Epithelial cell of proximal tubule (primary cell): ENCODE measurements at regions not wholly inside any gene's neighbourhood (a gene's known extent, or its start where the extent isn't known, plus 50 kb on each side); places are given as distances from the start of the nearest gene placed in this dataset.
A peak's percentile ranks its signal among the peaks of the same experiment; 100 is the strongest.

Experiments used
- DNase-seq: peaks from one replicate; pipeline ENCODE4 v3.0.0-alpha.2; 2011; ENCODE audit warnings: low read depth
- H3K4me3 ChIP-seq: 2 replicates; pipeline ENCODE4 v1.5.1; 2011; ENCODE audit warnings: low read depth, mild to moderate bottlenecking, low read length
- TF ChIP-seq, protein P1 (sequence below): conservative IDR thresholded peaks from 2 replicates; pipeline ENCODE4 v1.5.1; 2012; ENCODE audit warnings: low read depth, mild to moderate bottlenecking, low read length

DNA sequence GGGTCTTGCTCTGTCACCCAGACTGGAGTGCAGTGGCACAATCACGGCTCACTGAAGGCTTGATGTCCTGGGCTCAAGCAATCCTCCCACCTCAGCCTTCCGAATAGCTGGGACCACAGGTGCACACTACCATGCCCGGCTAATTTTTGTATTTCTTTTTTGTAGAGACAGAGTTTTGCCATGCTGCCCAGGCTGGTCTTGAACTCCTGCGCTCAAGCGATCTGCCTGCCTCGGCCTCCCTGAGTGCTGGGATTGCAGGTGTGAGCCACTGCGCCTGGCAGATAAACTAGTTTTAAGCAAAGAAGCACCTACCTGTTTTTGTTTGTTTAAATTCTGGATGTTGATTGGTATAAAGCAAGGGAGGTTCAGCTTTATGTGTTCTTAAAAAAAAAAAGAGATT, 170.6 kb upstream of the GOLIM4 start:
- TF ChIP-seq, protein P1, sequence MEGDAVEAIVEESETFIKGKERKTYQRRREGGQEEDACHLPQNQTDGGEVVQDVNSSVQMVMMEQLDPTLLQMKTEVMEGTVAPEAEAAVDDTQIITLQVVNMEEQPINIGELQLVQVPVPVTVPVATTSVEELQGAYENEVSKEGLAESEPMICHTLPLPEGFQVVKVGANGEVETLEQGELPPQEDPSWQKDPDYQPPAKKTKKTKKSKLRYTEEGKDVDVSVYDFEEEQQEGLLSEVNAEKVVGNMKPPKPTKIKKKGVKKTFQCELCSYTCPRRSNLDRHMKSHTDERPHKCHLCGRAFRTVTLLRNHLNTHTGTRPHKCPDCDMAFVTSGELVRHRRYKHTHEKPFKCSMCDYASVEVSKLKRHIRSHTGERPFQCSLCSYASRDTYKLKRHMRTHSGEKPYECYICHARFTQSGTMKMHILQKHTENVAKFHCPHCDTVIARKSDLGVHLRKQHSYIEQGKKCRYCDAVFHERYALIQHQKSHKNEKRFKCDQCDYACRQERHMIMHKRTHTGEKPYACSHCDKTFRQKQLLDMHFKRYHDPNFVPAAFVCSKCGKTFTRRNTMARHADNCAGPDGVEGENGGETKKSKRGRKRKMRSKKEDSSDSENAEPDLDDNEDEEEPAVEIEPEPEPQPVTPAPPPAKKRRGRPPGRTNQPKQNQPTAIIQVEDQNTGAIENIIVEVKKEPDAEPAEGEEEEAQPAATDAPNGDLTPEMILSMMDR = no peak
- no peak for DNase-seq
- no peak overlapping the region for H3K4me3 ChIP-seq

DNA sequence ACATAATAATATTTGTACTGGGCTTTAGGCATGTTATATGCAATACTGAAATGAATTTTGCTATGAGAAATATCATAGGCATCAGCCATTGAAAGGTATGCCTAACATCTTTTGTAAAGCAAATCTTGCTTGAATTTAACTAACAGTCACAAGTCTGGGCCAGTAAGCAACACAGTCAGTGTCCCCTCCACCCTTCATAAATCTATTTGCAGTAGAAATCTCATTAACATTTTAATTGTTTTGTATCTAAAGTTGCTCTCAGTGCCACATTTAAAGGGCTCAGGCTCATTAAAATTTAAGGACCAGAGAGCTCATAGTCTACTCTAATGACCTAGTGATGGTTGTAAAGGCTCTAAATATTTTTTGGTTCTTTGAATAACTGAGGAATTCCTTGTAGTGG, 167.2 kb upstream of the GOLIM4 start:
- TF ChIP-seq, protein P1 = no peak
- DNase-seq = no peak

GRCh38 chr3:168260859-168261258, 165.1 kb upstream of the GOLIM4 start:
- TF ChIP-seq, protein P1 = no peak
- no peak for DNase-seq
- H3K4me3 ChIP-seq = no peak overlapping the region

More for the DNA sequence above, 167.2 kb upstream of the GOLIM4 start:
- H3K4me3 ChIP-seq = no peak overlapping the region

- DNase-seq = no peak
- TF ChIP-seq, protein P1 = no peak
- no peak overlapping the region for H3K4me3 ChIP-seq
Measured at GRCh38 chr3:168251371-168251770, 155.6 kb upstream of the GOLIM4 start.

- TF ChIP-seq, protein P1 = no peak
- no peak for DNase-seq
- peak overlapping the region; percentile 56 for H3K4me3 ChIP-seq
Measured at GRCh38 chr3:168250415-168250861, 154.7 kb upstream of the GOLIM4 start.

GRCh38 chr3:168249550-168250414, 154.1 kb upstream of the GOLIM4 start:
- DNase-seq = no peak
- peak overlapping the region; percentile 56 for H3K4me3 ChIP-seq
- TF ChIP-seq, protein P1 = peak; percentile 40

GRCh38 chr3:168249205-168249549, 153.5 kb upstream of the GOLIM4 start:
- TF ChIP-seq, protein P1 = no peak
- DNase-seq = no peak
- peak overlapping the region; percentile 56 for H3K4me3 ChIP-seq
